ENCODE measurements at regions not wholly inside any gene's neighbourhood (a gene's known extent, or its start where the extent isn't known, plus 50 kb on each side); places are given as distances from the start of the nearest gene placed in this dataset.

DNA sequence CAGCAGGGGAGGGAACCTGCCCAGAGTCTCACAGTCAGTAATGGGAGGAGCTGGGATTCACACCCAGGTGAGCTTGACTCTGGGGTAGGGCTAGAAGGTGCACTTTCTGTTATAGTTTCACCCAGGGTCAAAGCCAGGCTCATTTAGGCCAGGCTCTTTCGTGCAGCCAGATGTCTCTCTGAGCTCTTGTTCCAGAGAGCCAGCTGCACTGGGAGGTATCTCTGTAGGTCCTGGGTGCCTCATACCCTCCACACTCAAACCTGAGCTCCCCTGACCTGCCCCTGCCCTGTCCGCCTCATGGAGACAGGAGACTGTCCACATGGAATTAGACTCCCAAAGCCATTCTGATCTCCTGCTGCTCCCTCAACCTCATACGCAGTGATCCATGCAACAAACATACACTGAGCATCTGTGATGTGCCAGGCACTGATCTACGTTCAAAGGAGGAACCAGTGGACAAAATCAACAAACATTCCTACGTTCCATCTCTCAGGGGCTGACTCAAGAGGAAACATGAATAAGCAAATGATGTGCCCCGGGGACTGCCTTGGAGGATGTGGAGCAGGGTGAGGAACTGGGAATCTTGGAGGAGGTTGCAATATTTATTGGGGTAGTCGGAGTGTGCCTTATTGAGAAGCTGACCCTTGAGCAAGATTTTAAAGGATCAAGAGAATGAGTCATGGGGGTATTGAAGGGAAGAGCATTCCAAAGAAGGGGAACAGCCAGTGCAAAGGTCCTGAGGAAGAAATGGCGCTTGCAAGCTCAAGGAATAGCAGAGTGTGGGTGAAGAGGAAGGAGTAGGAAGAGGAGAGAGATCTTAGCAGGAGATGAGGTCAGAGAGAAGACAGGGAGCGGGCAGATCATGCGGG lies 71.3 kb upstream of the TOX2 start:
- TF ChIP-seq, protein P1, sequence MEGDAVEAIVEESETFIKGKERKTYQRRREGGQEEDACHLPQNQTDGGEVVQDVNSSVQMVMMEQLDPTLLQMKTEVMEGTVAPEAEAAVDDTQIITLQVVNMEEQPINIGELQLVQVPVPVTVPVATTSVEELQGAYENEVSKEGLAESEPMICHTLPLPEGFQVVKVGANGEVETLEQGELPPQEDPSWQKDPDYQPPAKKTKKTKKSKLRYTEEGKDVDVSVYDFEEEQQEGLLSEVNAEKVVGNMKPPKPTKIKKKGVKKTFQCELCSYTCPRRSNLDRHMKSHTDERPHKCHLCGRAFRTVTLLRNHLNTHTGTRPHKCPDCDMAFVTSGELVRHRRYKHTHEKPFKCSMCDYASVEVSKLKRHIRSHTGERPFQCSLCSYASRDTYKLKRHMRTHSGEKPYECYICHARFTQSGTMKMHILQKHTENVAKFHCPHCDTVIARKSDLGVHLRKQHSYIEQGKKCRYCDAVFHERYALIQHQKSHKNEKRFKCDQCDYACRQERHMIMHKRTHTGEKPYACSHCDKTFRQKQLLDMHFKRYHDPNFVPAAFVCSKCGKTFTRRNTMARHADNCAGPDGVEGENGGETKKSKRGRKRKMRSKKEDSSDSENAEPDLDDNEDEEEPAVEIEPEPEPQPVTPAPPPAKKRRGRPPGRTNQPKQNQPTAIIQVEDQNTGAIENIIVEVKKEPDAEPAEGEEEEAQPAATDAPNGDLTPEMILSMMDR (IDR thresholded peaks at IDR 0.05): no peak
- no peak for TF ChIP-seq EZH2 (IDR thresholded peaks at IDR 0.05; ENCODE audit: borderline replicate concordance, insufficient read depth, low read depth, low read length, poor library complexity, severe bottlenecking)
